COLO668 (cell line): ENCODE measurements at regions not wholly inside any gene's neighbourhood (a gene's known extent, or its start where the extent isn't known, plus 50 kb on each side); places are given as distances from the start of the nearest gene placed in this dataset.

Experiments
- DNase-seq: peaks from one replicate; lab custom pipeline; 2025; ENCODE audit not compliant: unreplicated experiment; lab: John Stamatoyannopoulos, UW

DNA sequence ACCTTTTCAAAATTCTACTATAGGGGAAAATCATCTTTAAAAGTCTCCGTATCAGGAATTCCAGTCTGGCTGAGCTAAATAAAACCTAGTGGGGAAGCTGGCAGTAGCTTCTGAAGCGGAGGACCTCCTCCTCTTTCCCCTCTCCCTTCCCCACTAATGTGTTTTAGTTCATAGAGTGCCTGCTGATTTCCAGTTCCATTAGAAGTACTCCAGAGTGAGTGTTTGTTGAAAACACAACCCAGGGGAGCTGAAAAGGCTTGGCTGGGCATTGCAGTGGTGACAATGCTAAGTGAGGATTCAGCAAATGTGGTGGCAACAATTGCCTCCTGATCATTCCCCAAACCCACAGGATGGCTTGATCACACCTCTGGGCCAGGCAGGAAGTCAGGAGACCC, 144.2 kb upstream of the FRMD6 start:
- DNase-seq = no peak

DNA sequence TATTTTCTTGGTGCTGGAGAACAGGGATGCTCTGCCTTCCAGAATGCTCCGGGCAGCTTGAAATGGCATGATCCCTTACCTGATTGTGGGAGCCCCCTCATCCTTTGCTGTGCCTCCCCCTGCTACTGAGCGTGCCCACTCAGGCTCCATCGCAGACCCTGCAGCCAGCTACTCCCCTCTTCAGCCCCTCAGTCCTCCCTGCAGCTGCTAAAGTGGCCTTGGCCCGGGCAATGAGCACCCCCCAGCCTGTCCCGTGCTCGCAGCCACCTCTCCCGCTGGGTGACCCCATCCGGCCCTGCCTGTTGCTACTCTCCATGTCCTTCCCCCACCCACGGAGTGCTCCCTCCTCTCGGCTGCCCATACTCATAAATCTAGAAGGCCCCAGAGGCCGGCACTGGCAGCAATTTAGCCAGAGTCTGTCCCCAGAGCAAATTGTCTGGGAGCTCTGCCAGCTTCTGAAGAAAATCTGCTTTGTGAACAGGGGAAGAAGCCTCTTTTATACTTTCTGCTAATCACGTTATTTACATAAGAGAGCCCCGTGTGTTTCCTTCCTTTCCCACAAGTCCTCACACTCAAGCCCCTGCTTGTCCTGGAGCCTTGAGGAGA, 143.7 kb upstream of the FRMD6 start:
- DNase-seq = no peak

DNA sequence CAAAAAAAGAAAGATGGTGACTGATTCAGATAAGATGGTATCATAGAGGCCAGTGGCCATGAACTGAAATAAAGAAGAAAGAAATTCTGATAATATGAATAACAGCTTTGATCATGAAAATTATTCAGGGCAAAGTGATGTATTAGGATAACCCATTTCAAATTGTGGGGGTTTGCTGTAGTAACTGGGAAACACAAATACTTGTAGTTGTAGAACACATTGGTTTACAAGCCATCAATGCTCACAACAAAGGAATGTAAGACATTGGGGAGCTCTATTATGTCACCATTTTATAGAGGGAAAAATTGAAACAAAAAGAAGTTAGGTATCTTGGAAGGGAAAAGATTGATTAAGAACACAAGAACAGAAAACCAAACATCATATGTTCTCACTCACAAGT, 140.4 kb upstream of the FRMD6 start:
- no peak for DNase-seq

DNA sequence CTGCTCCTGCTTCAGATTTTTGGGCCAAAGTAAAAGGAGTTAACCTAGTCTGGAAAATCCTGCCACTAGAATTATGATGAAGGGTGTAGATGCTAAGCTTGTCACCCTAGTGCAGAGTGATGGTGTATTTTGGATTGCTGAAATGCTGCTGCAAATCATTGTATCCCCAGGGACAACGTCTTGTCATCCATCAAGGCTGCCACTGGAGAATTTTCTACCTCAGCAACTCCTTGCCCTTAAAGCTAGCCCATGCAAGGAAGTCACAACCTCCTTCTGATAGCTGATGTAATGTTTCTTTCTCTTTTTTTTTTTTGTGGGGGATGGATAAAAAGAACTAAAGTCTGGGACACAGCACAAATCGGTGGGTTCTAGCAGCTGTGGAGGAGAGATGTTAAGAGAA, 139.4 kb upstream of the FRMD6 start:
- DNase-seq = no peak

DNA sequence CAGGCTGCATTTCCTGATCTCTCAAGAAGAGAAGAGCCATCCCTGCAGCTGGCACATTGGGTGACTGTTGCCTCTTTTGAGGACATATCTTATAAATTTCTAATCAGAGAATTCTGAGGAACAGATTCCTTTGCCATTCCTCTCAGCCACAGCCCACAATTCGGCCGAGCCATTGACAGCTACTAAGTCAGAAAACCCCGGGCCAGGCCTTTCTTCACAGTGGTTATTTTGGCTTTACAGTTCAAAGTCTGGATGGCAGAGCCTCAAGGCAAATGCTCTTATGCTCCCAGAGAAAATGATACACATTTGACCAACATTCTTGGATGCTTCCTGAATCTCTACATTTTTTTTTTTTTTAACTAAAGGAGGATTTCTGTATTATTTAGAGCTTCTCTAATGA, 138.4 kb upstream of the FRMD6 start:
- no peak for DNase-seq

DNA sequence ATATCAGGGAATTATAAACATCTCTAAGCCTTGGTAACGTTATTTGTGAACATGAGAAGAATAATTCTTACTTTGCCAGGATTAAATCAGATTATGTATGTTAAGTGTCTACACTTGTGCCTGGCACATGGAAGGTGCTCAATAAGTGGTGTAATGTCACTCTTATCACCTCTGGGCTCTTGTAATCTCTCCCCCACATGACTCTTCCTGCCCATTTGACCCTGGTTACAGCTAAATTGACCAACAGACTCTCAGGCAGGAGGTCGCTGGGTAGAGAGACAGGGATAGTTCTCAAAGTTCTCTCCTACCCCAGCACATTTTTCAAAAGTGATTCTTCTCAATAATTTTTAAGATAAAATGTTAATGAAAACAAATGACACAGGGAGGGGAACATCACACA, 137.8 kb upstream of the FRMD6 start:
- DNase-seq = no peak

DNA sequence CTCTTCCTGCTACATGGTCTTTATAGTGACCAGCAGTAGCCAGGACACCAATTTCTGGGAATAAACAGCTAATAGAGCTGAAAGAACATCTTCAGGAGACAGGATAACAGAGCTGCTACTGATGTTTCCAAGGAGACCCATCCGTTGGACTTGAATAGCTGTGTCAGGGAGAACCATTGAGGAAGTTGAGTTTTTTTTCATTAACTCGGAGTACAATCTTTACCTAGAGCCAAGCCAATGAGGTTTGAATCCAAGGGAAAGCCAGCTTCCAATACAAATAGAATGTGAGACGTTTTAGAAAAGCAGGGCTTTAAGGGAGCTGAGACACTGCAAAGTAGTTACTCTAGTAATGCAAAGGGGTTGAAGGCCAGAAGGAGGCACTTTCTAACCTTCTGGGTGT, 136.1 kb upstream of the FRMD6 start:
- no peak for DNase-seq

DNA sequence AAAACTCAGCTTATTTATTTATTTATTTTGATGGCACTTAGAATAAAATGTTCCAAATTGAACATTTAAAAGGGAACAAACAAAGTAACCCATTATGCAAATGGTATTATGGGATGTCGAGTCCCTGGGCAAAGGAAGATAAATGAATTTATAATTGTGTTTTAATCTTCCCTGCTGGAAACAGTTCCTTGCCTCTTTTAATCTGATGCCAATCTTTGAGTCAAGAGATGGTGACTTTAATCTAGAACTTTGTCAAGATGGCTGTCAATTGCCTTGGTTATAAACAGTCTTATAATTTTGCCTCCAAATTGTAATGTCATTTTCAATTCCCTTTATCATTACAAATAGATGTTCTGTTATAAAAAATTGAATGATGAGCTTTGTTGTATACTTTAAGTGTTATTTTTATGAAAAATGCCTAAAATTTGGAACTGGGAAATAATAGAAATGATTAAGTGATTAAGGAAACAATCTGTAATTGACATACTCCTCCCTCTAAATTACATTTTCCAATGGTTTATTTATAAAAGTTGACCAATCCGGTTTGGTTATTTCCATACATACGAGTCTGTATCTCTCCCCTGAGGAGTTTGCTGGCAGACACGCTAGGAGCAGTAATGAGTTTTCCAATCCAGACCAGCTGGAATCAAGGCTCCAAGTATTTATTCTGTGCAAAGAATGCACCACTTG, 134.9 kb upstream of the FRMD6 start:
- no peak for DNase-seq

DNA sequence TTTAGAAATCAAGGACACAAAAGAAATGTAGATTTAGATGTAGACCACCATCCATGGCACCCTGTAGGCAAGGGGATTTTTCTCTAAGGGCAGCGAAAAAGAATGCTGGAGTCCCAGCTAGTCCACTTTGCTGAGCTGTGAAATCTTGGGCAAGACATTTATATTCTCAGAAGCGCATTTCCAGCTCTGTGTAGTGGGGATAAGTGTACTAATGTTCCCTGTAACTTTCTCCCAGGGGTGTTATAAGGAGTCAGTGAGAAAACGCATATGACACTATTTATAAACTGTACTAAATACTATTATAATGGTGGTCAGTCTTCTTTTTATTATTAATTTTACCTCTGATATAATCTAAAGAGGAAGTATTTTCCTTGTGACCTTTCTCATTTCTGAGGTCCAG, 133.4 kb upstream of the FRMD6 start:
- DNase-seq = no peak

DNA sequence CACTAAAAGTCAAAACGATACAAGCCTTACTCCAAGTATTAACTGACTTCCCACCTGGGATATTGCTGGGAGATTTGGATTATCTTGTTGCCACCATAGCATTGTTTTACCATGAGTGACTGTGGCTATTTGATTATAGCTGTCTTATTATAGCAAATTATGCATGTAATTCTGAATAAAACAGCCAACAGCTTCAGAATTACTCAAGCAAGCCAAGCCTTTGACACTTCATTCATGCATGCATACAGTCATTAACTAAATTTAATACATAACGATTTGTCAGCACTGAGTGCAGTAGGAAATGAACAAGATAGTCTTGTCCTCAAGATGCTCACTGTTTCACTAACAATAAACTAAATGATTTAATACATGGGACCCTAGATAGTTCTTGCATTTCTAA, 133.0 kb upstream of the FRMD6 start:
- DNase-seq = no peak

DNA sequence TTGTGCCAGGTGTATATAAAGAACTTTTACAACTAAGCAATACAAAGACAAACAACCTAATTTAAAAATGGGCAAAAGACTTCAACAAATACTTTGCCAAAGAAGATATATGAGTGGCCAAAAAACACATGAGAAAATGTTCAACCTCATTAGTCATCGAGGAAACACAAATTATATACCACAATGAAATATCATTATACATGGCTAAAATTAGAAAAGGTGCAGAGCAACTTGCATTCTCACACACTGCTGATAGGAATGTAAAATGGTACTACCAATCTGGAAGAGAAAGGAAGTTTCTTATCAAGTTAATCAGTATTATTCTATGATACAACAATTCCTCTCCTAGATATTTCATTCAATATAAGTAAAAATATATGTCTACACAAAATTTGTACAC, 131.6 kb upstream of the FRMD6 start:
- DNase-seq = no peak

DNA sequence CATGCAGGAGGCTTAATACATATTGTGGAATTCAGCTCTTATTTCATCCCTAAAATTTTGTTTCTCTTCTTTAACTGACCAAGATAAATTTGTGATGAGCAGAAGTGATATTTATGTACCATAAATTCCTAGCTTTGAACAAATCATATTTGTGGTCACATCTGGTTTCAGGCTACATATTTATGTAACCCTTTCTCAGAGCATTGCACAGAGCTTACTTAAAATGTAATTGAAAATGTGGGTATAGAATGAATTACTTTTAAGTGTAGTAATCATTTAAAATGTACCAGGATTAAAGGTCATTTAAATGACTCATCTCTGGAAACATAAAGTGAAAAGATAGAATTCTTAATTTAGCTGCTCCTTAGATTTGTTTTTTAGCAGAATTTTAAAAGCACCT, 129.9 kb upstream of the FRMD6 start:
- DNase-seq = no peak

DNA sequence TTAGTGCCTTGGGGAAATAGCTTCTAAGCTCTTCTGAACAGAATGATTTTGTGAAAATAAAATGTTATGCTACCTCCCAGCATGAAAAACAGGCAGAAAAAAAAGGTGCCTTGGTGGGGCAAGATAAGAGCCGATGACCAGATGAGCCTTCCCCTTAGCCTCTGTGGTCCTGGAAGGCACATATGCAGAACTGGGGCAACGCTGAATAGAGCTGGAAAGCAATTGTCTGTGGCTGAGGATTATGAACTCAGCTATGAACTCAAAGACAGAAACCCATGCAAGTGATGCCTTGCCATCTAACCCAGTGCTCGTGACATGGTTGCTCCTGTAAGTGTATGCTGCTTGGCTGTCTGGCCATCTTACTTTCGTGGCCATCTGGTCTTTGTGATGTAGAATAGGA, 128.5 kb upstream of the FRMD6 start:
- DNase-seq = no peak

DNA sequence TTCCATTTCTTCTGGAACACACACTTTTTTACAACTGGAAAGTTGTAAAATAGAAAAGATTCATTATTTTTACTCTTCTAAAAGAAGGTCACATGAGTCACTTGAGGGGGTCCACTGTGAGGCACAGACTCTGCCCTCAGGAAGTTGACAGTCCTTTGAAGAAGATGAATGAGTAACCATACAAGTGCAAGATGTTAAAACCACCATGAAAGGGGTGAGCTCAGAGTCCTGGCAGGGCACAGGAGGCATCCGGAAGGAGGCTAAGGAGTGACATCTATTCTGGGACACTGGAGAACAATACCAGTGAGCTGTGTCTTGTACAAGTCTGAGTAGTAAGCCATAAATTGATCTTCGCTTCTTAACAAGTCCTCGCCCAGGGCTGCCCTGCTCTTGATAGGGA, 126.0 kb upstream of the FRMD6 start:
- no peak for DNase-seq

DNA sequence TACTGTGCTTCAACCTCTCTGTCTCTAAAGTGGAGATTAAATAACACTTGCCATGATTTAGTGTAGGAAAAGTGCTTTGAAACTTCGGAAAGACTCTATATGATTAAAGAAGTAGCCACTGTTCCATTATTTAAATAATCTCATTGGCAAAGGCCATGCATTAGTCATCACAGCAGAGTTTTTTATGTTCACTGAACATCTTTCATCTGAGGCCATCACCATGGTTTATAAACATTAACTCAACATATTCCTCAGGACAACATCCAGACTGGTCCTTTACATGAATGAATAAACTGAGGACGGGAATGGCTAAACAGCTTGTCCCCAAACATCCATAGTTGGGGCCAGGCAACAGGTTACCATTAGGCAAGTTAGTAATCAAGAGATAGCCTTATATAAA, 124.6 kb upstream of the FRMD6 start:
- DNase-seq = no peak

DNA sequence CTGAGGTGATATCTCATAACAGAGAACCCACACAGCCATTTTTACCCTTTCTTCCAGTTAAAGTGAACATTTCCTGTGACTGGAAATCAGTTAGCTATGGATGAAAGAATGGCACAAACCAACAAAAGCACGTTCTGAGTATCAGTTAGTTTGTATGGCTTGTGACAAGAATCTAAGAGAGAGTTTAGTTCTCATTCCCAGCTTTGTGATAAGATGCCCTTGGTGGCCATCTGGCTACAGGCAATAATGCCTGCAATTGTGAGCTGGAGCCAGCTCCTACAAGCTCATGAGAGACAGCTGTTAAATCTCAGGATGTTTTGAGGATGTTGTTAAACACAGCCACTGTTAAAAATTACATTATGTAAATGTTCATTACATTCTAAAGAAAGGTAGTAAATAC, 122.0 kb upstream of the FRMD6 start:
- no peak for DNase-seq

DNA sequence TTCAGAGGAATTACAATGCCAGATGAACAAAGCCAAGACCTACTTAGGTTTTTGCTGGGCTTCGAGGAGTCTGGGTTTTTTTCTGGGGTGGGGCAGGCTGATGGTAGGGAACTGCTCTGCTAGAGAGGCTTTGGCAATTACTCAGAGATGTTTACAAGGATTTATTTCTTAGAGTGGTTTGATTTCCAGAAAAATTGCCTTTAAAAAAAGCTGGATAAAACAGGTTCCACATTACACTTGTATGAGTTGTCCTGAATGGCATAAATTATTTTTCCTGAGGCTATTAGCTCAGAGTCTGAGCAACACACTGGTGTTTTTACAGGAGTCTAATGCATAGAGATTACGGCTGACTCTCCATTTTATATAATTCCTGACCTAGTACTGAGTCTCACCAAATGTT, 118.5 kb upstream of the FRMD6 start:
- no peak for DNase-seq

DNA sequence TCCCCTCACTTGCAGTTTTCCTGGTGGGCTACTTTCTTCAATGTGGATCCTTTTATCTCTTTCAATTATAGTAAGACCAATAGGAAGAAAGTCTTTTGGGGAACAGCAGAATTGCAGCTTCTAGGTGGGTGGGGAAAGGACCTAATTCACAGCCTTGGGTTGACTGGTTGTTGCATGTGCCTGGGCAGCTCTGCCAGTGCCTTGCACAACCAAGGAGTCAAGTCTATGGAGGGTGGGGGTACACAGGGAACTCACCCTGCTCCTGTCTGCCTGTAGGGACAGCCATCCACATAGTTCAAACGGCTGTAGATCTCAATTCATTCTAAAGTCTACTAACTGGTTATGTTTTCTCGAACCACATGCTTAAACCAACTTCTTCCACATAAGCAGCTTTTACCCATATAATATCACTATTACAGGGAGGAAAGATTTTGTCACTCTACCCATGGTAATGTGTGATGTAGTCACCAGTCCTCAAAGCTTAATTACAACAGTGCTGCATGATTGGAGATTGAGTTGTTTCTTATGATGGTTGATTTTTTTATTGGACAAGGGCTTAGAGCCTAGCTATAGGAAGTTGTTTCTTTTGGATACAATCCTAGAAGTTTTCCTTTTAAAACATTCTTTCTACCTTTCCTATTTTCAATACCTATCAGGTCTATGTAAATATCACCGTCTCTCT, 117.7 kb upstream of the FRMD6 start:
- peak; percentile 12 for DNase-seq

DNA sequence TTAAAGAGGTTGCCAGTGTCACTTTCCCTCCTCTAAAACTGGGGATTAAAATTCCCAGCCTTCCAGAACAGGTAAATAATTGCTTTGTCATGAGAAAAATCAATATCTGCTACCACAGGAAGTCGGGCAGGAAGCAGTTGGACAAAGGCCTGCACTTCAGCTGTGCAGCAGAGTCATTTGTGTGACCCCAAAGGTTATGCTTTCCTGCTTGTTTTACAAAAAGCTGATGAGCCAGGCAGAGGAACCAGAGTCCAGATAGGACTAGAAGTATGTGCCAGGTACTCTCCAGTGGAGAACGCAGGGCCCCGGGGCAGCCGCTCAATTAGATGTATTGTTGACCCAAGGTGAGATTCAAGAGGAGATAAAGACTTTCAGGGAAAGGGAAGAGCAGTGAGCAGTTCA, 117.1 kb upstream of the FRMD6 start:
- peak; percentile 80 for DNase-seq

DNA sequence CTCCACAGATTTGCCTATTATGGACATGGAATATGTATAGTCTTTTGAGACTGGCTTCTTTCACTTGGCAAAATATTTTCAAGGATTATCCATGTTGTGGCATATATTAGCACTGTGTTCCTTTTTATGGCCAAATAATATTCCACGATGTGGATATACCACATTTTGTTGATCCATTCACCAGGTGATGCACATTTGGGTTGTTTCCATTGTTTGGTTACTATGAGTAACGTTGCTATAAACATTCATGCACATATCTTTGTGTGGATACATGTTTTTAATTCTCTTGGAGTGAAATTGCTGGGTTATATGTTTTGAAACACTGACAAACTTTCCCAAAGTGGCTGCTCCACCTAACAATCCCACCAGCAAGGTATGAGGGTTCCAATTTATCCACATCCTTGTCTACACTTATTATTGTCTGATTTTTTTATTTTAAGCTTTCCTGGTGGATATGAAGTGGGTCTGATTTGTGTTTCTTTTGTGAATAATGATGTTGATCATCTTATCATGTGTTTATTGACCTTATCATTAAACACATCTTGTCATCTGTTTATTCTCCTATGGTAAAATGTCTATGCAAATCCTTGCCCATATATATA, 116.2 kb upstream of the FRMD6 start:
- DNase-seq = no peak

DNA sequence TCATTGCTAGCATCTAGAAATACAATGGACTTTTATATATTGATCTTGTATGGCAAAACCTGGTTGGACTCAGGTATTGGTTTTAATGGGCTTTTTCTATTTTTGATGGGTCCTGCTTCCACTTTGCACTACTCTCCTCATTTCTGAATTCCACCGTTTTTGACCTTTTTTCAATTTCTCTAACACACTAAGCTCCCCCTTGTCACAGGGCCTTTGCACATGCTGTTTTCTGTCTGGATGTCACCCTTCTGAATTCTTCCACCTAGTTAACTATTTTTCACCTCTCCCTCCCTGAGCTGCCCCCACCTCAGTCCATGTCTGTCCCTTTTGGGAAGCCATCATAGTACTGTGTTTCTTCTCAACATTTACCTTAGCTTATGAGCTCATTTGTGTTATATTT, 112.7 kb upstream of the FRMD6 start:
- no peak for DNase-seq

DNA sequence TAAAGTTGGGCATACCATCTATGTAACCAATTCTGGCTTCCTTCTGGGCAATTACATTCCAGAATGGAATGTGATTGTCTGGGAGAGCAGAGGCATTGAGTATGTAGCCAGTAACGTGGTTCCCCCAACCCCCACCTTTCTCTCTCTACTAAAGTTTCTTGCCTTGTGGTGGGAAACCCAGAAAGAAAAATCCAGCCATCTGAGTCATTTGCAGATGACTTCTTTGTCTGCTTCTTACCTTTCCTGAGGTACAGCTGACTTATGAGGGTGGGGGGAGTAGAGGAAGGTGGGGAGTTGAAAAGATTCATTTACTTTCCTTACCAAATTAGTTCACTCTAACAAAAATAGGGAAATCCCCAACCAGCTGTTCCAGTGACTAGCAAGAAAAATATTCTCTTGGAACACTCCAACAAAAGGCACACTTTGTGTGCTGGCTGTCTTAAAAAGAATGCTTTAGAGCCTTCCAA, 112.1 kb upstream of the FRMD6 start:
- no peak for DNase-seq
